H9 (cell line): ENCODE measurements at regions not wholly inside any gene's neighbourhood (a gene's known extent, or its start where the extent isn't known, plus 50 kb on each side); places are given as distances from the start of the nearest gene placed in this dataset.

Experiments used
- DNase-seq: peaks from one replicate; pipeline ENCODE4 v3.0.0-alpha.2; 2017
- H2AFZ ChIP-seq: one replicate; pipeline ENCODE4 v1.6.1; 2013; ENCODE audit warnings: mild to moderate bottlenecking, low read length, control low read depth, moderate library complexity
- H2AK5ac ChIP-seq: 2 replicates; pipeline ENCODE4 v1.6.1; 2013; ENCODE audit warnings: low read length, control low read depth, mixed read lengths; ENCODE audit not compliant: insufficient read length
- H2BK120ac ChIP-seq: one replicate; pipeline ENCODE4 v1.6.1; 2013; ENCODE audit warnings: low read depth, mild to moderate bottlenecking, low read length, control low read depth, inconsistent platforms; ENCODE audit not compliant: poor library complexity, severe bottlenecking
- H2BK12ac ChIP-seq: 2 replicates; pipeline ENCODE4 v1.6.1; 2013; ENCODE audit warnings: low read length, control low read depth, mixed read lengths, low read depth; ENCODE audit not compliant: insufficient read length
- H2BK15ac ChIP-seq: 2 replicates; pipeline ENCODE4 v1.6.1; 2013; ENCODE audit warnings: low read depth, low read length, control low read depth
- H2BK20ac ChIP-seq: one replicate; pipeline ENCODE4 v1.6.1; 2013; ENCODE audit warnings: low read depth, mild to moderate bottlenecking, low read length, control low read depth, inconsistent platforms; ENCODE audit not compliant: poor library complexity, severe bottlenecking
- H2BK5ac ChIP-seq: 2 replicates; pipeline ENCODE4 v1.6.1; 2013; ENCODE audit warnings: low read length, control low read depth, mixed read lengths; ENCODE audit not compliant: insufficient read length
- H3K14ac ChIP-seq: 2 replicates; pipeline ENCODE4 v1.6.1; 2013; ENCODE audit warnings: low read length, control low read depth; ENCODE audit not compliant: insufficient read depth
- H3K18ac ChIP-seq: 2 replicates; pipeline ENCODE4 v1.6.1; 2013; ENCODE audit warnings: low read depth, mild to moderate bottlenecking, mixed read lengths, low read length, control low read depth; ENCODE audit not compliant: insufficient read length
- H3K23ac ChIP-seq: 2 replicates; pipeline ENCODE4 v1.6.1; 2013; ENCODE audit warnings: low read length, control low read depth, mixed read lengths, low read depth; ENCODE audit not compliant: insufficient read length
- H3K23me2 ChIP-seq: 2 replicates; pipeline ENCODE4 v1.6.1; 2013; ENCODE audit warnings: low read depth, mild to moderate bottlenecking, mixed read lengths, low read length, control low read depth; ENCODE audit not compliant: insufficient read length, poor library complexity, severe bottlenecking
- H3K27ac ChIP-seq: 2 replicates; pipeline ENCODE4 v1.5.1; 2013; ENCODE audit warnings: low read length, control low read depth, mixed read lengths, low read depth; ENCODE audit not compliant: insufficient read length
- H3K27me3 ChIP-seq: 2 replicates; pipeline ENCODE4 v1.6.1; 2013; ENCODE audit warnings: low read length, control low read depth, inconsistent platforms; ENCODE audit not compliant: insufficient read depth
- H3K4ac ChIP-seq: 2 replicates; pipeline ENCODE4 v1.6.1; 2013; ENCODE audit warnings: low read depth, mild to moderate bottlenecking, control low read depth, inconsistent platforms, low read length, moderate library complexity
- H3K4me1 ChIP-seq: 2 replicates; pipeline ENCODE4 v1.6.1; 2013; ENCODE audit warnings: low read length, control low read depth, inconsistent platforms; ENCODE audit not compliant: insufficient read depth
- H3K4me2 ChIP-seq: 2 replicates; pipeline ENCODE4 v1.6.1; 2013; ENCODE audit warnings: low read length, control low read depth, mixed read lengths; ENCODE audit not compliant: insufficient read length, insufficient read depth
- H3K56ac ChIP-seq: 2 replicates; pipeline ENCODE4 v1.6.1; 2013; ENCODE audit warnings: low read depth, mild to moderate bottlenecking, mixed read lengths, low read length, control low read depth; ENCODE audit not compliant: insufficient read length
- H3K79me1 ChIP-seq: 2 replicates; pipeline ENCODE4 v1.6.1; 2013; ENCODE audit warnings: low read depth, mild to moderate bottlenecking, moderate library complexity, low read length, control low read depth, inconsistent platforms; ENCODE audit not compliant: insufficient read depth, poor library complexity, severe bottlenecking
- H3K79me2 ChIP-seq: 2 replicates; pipeline ENCODE4 v1.6.1; 2013; ENCODE audit warnings: low read length, control low read depth, inconsistent platforms; ENCODE audit not compliant: insufficient read depth
- H3K9ac ChIP-seq: 2 replicates; pipeline ENCODE4 v1.6.1; 2013; ENCODE audit warnings: low read length, control low read depth, mixed read lengths; ENCODE audit not compliant: insufficient read length; ENCODE audit errors: extremely low read depth
- H3K9me3 ChIP-seq: one replicate; pipeline ENCODE4 v1.6.1; 2013; ENCODE audit warnings: low read depth, low read length, inconsistent platforms; ENCODE audit not compliant: control insufficient read depth
- H3T11ph ChIP-seq: one replicate; pipeline ENCODE4 v1.6.1; 2013; ENCODE audit warnings: mild to moderate bottlenecking, low read length, control low read depth, inconsistent platforms
- H4K20me1 ChIP-seq: one replicate; pipeline ENCODE4 v1.6.1; 2013; ENCODE audit not compliant: control insufficient read depth, insufficient read length, insufficient read depth
- H4K5ac ChIP-seq: 2 replicates; pipeline ENCODE4 v1.6.1; 2013; ENCODE audit warnings: low read depth, mild to moderate bottlenecking, mixed read lengths, low read length, control low read depth; ENCODE audit not compliant: insufficient read length
- H4K8ac ChIP-seq: replicated peaks from 2 replicates; pipeline ENCODE4 v1.6.1; 2013; ENCODE audit warnings: low read length, control low read depth, mixed read lengths, low read depth; ENCODE audit not compliant: insufficient read length
- H4K91ac ChIP-seq: 2 replicates; pipeline ENCODE4 v1.6.1; 2013; ENCODE audit warnings: low read depth, mild to moderate bottlenecking, moderate library complexity, mixed read lengths, low read length, control low read depth; ENCODE audit not compliant: insufficient read length
- H3K27ac Mint-ChIP-seq, 3 experiments: 2 replicates in 2 of 3; 3 replicates in 1 of 3; pipeline ENCODE4 v1.8.0; 2020 to 2021; ENCODE audit warnings: mixed read lengths in 3 of 3, mild to moderate bottlenecking in 1 of 3, moderate library complexity in 1 of 3
- H3K27me3 Mint-ChIP-seq: 2 replicates; pipeline ENCODE4 v1.8.0; 2021; ENCODE audit warnings: low read depth, mild to moderate bottlenecking, moderate library complexity, mixed read lengths
- H3K36me3 Mint-ChIP-seq, 3 experiments: 2 replicates in 2 of 3; 3 replicates in 1 of 3; pipeline ENCODE4 v1.8.0; 2020 to 2021; ENCODE audit warnings: low read depth in 3 of 3, mixed read lengths in 3 of 3; ENCODE audit not compliant: insufficient read depth in 1 of 3
- H3K4me1 Mint-ChIP-seq, 2 experiments: 2 replicates each; pipeline ENCODE4 v1.8.0; 2020; ENCODE audit warnings: mixed read lengths in 2 of 2
- H3K4me3 Mint-ChIP-seq, 2 experiments: 2 replicates in 1 of 2; 3 replicates in 1 of 2; pipeline ENCODE4 v1.8.0; 2020 to 2021; ENCODE audit warnings: mild to moderate bottlenecking in 2 of 2, mixed read lengths in 2 of 2, moderate library complexity in 1 of 2
- H3K9me3 Mint-ChIP-seq, 2 experiments: 2 replicates in 1 of 2; 3 replicates in 1 of 2; pipeline ENCODE4 v1.8.0; 2020; ENCODE audit warnings: mild to moderate bottlenecking in 2 of 2, mixed read lengths in 2 of 2, moderate library complexity in 1 of 2
- WGBS: extraction: QIAGEN DNeasy Blood & Tissue Kit; methylation state at CpG from one replicate; pipeline ENCODE4 v1.1.7; 2013; ENCODE audit warnings: missing lambda C conversion rate, low lambda C conversion rate, mixed read lengths; ENCODE audit not compliant: insufficient read length; ENCODE audit errors: extremely low coverage; 5-methylcytosine and 5-hydroxymethylcytosine counted together
- TF ChIP-seq, protein P1 (sequence below): fragments of 200-600 bp; sonication (generic); conservative IDR thresholded peaks from 3 replicates; pipeline ENCODE4 v1.8.0; 2021; ENCODE audit warnings: antibody characterized with exemption, mild to moderate bottlenecking

DNA sequence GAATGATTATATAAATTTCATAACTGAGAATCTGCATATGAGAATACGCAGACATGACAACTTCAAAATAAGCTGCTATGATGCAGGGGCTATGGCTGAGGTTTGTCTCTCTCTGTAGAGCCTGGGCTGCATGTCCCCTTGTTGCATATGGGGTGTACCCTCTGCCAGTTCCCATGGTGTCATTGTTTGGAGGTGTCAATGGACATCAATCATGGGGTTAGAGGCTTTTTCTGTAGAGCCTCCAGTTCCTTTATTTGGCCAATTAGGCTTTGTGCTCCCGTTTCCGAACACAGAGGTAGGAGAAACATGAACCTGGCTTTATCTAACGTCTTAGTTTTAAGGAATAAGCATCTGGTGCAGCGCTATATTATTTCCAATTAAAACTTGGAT lies 77.3 kb upstream of the RARB start:
- Histone ChIP-seq H2BK15ac (no peak overlapping the region), H3K4me2 (no peak overlapping the region), H4K91ac (no peak overlapping the region), H3K14ac (no peak overlapping the region), H3K79me2 (no peaks in the 10 kb centered on the region), H3K56ac (no peak overlapping the region), H3K27me3 (no peaks in the 10 kb centered on the region), H3K9me3 (no peaks in the 10 kb centered on the region), H3K18ac (no peak overlapping the region), H3K4ac (no peak overlapping the region), H2BK12ac (no peak overlapping the region), H3K27ac (no peak overlapping the region), H3K9ac (no peak overlapping the region), H3K4me1 (no peaks in the 10 kb centered on the region), H3K23me2 (no peaks in the 10 kb centered on the region), H2AK5ac (no peak overlapping the region), H4K5ac (no peak overlapping the region), H2BK20ac (no peak overlapping the region), H2BK5ac (no peak overlapping the region), H3K79me1 (no peaks in the 10 kb centered on the region), H3K23ac (no peak overlapping the region), H2BK120ac (no peak overlapping the region), H4K20me1 (no peaks in the 10 kb centered on the region), H4K8ac (no peak overlapping the region), H3T11ph (no peak overlapping the region), H2AFZ (no peak overlapping the region)
- no peaks in the 10 kb centered on the region for H3K9me3 Mint-ChIP-seq
- H3K36me3 Mint-ChIP-seq, result 0 out of 7 replicates have a peak, but pooled peaks cover 0 to 2% (median 0%) of the 10 kb centered on the region in 3 experiments
- no peak overlapping the region for H3K4me3 Mint-ChIP-seq
- H3K4me1 Mint-ChIP-seq, result peaks cover 18 to 22% of the 10 kb centered on the region in 2 experiments
- TF ChIP-seq, protein P1, sequence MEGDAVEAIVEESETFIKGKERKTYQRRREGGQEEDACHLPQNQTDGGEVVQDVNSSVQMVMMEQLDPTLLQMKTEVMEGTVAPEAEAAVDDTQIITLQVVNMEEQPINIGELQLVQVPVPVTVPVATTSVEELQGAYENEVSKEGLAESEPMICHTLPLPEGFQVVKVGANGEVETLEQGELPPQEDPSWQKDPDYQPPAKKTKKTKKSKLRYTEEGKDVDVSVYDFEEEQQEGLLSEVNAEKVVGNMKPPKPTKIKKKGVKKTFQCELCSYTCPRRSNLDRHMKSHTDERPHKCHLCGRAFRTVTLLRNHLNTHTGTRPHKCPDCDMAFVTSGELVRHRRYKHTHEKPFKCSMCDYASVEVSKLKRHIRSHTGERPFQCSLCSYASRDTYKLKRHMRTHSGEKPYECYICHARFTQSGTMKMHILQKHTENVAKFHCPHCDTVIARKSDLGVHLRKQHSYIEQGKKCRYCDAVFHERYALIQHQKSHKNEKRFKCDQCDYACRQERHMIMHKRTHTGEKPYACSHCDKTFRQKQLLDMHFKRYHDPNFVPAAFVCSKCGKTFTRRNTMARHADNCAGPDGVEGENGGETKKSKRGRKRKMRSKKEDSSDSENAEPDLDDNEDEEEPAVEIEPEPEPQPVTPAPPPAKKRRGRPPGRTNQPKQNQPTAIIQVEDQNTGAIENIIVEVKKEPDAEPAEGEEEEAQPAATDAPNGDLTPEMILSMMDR, result no peak
- no peak for DNase-seq
- no peaks in the 10 kb centered on the region for H3K27me3 Mint-ChIP-seq
- 0 out of 7 replicates have a peak overlapping the region, but pooled peaks of 1 of the 3 experiments have one; percentile 4 for H3K27ac Mint-ChIP-seq
- WGBS, result no CpG with 5 or more reads among the region's 5 CpGs
